A549 (cell line): ENCODE measurements at regions not wholly inside any gene's neighbourhood (a gene's known extent, or its start where the extent isn't known, plus 50 kb on each side); places are given as distances from the start of the nearest gene placed in this dataset.

Source experiments
- ATAC-seq, 2 experiments: fragments of 200-7000 bp in 1 of 2; fragments of >200 bp in 1 of 2; cut with Nextera tagmentation in 1 of 2; cut with Tn5 transposase in 1 of 2; 3 replicates each; pipeline versions ENCODE4 v1.8.0 to v1.9.1; 2018 to 2020; ENCODE audit warnings: mild to moderate bottlenecking in 1 of 2, moderate library complexity in 1 of 2
- CTCF ChIA-PET: fragments of 300-600 bp; sonication (Branson Sonifier 250); formaldehyde crosslinking; extraction: SDS; loops from one replicate; lab custom pipeline; 2021; ENCODE audit warnings: antibody characterized with exemption, inconsistent platforms; lab: Yijun Ruan, JAX
- POLR2A ChIA-PET: fragments of 350-600 bp; formaldehyde crosslinking; extraction: SDS; loops from one replicate; lab custom pipeline; 2021; ENCODE audit warnings: antibody characterized with exemption, inconsistent platforms; lab: Yijun Ruan, JAX
- DNase-seq, 2 experiments: peaks; one replicate each; pipeline versions ENCODE4 v3.0.0 to v3.0.0-alpha.2; 2011 to 2016; ENCODE audit warnings: low read depth in 1 of 2, low spot score in 1 of 2
- FAIRE-seq: peaks from 2 replicates; lab custom pipeline; 2011; peaks lifted over from hg19 to GRCh38; lab: Jason Lieb, UNC
- H3K27ac ChIP-seq, 2 experiments: fragments of >200 bp; sonication (Bioruptor Twin); formaldehyde crosslinking; 3 replicates each; pipeline ENCODE4 v1.5.1; 2016 to 2017
- H3K4me1 ChIP-seq: fragments of >200 bp; sonication (Bioruptor Twin); formaldehyde crosslinking; 3 replicates; pipeline ENCODE4 v1.6.1; 2016
- H3K4me2 ChIP-seq: fragments of >200 bp; sonication (Bioruptor Twin); formaldehyde crosslinking; 3 replicates; pipeline ENCODE4 v1.6.1; 2016
- H3K4me3 ChIP-seq: fragments of >200 bp; sonication (Bioruptor Twin); formaldehyde crosslinking; 3 replicates; pipeline ENCODE4 v1.5.1; 2016
- H3K9me3 ChIP-seq: fragments of >200 bp; sonication (Bioruptor Twin); formaldehyde crosslinking; 3 replicates; pipeline ENCODE4 v1.6.1; 2016
- CEBPB ChIP-seq, 2 experiments: fragments of >200 bp in 1 of 2; sonication (Bioruptor Twin) in 1 of 2; formaldehyde crosslinking in 1 of 2; IDR thresholded peaks; 2 replicates each; pipeline ENCODE4 v1.6.1; 2012 to 2016
- CTCF ChIP-seq: fragments of >200 bp; sonication (Bioruptor Twin); formaldehyde crosslinking; IDR thresholded peaks from 3 replicates; pipeline ENCODE4 v1.5.1; 2016
- EHF ChIP-seq: fragments of 250-450 bp; sonication (Bioruptor Pico); IDR thresholded peaks from 2 replicates; pipeline ENCODE4 v1.5.0; 2020; ENCODE audit warnings: mild to moderate bottlenecking
- EHMT2 ChIP-seq: fragments of 200-600 bp; sonication (generic); IDR thresholded peaks from 2 replicates; pipeline ENCODE4 v1.6.1; 2016; ENCODE audit warnings: antibody characterized with exemption, low read depth, mild to moderate bottlenecking, moderate library complexity
- ELK1 ChIP-seq: fragments of 150-350 bp; IDR thresholded peaks from 2 replicates; pipeline ENCODE4 v1.6.1; 2014; ENCODE audit warnings: low read depth, mild to moderate bottlenecking, low read length
- EP300 ChIP-seq, 2 experiments: fragments of >200 bp; sonication (Bioruptor Twin); formaldehyde crosslinking; IDR thresholded peaks; 2 replicates in 1 of 2; 3 replicates in 1 of 2; pipeline ENCODE4 v1.6.1; 2016 to 2017
- FOXS1 ChIP-seq: fragments of 250-450 bp; sonication (Bioruptor Pico); IDR thresholded peaks from 2 replicates; pipeline ENCODE4 v1.5.0; 2020; ENCODE audit warnings: mild to moderate bottlenecking, moderate library complexity
- GATA3 ChIP-seq: IDR thresholded peaks from 2 replicates; pipeline ENCODE4 v1.6.1; 2012; ENCODE audit warnings: borderline replicate concordance
- HMGXB4 ChIP-seq: fragments of 250-450 bp; sonication (Bioruptor Pico); IDR thresholded peaks from 2 replicates; pipeline ENCODE4 v1.5.0; 2021; ENCODE audit warnings: mild to moderate bottlenecking, moderate library complexity, borderline replicate concordance
- HOXA7 ChIP-seq: fragments of 250-450 bp; sonication (Bioruptor Pico); IDR thresholded peaks from 2 replicates; pipeline ENCODE4 v1.5.0; 2020; ENCODE audit warnings: mild to moderate bottlenecking, moderate library complexity
- HOXB13 ChIP-seq: fragments of 250-450 bp; sonication (Bioruptor Pico); IDR thresholded peaks from 2 replicates; pipeline ENCODE4 v1.5.0; 2020; ENCODE audit warnings: low read depth, mild to moderate bottlenecking, moderate library complexity
- HOXB5 ChIP-seq: fragments of 250-450 bp; sonication (Bioruptor Pico); IDR thresholded peaks from 2 replicates; pipeline ENCODE4 v1.5.0; 2020; ENCODE audit warnings: mild to moderate bottlenecking, moderate library complexity
- MAZ ChIP-seq: fragments of 150-350 bp; IDR thresholded peaks from 2 replicates; pipeline ENCODE4 v1.6.1; 2014; ENCODE audit warnings: antibody characterized with exemption, low read depth, low read length, borderline replicate concordance
- MYC ChIP-seq: IDR thresholded peaks from 2 replicates; pipeline ENCODE4 v1.6.1; 2012; ENCODE audit warnings: mild to moderate bottlenecking, inconsistent platforms, low read length, improper control_type of control experiment, borderline replicate concordance
- NR3C1 ChIP-seq: fragments of >200 bp; sonication (Bioruptor Twin); formaldehyde crosslinking; IDR thresholded peaks from 3 replicates; pipeline ENCODE4 v1.6.1; 2017
- PBX3 ChIP-seq: IDR thresholded peaks from 2 replicates; pipeline ENCODE4 v1.6.1; 2012
- RCOR1 ChIP-seq: fragments of 150-350 bp; IDR thresholded peaks from 2 replicates; pipeline ENCODE4 v1.6.1; 2014; ENCODE audit warnings: antibody characterized with exemption, low read length, low read depth
- RFX5 ChIP-seq: fragments of 450-650 bp; IDR thresholded peaks from 2 replicates; pipeline ENCODE4 v1.7.1; 2014; ENCODE audit warnings: antibody characterized with exemption, mild to moderate bottlenecking, moderate library complexity
- RNF2 ChIP-seq: fragments of 200-600 bp; sonication (generic); IDR thresholded peaks from 2 replicates; pipeline ENCODE4 v1.6.1; 2016; ENCODE audit warnings: low read depth, mild to moderate bottlenecking, antibody characterized with exemption, moderate library complexity, borderline replicate concordance
- SMC3 ChIP-seq: fragments of >200 bp; sonication (Bioruptor Twin); formaldehyde crosslinking; IDR thresholded peaks from 3 replicates; pipeline ENCODE4 v1.6.1; 2018; ENCODE audit warnings: inconsistent platforms
- SREBF2 ChIP-seq: fragments of 450-650 bp; IDR thresholded peaks from 2 replicates; pipeline ENCODE4 v1.6.1; 2014; ENCODE audit warnings: mild to moderate bottlenecking, moderate library complexity
- TFCP2L1 ChIP-seq: fragments of 250-450 bp; sonication (Bioruptor Pico); IDR thresholded peaks from 2 replicates; pipeline ENCODE4 v1.5.0; 2021; ENCODE audit warnings: mild to moderate bottlenecking
- USF2 ChIP-seq: fragments of 450-650 bp; IDR thresholded peaks from 2 replicates; pipeline ENCODE4 v1.6.1; 2014; ENCODE audit warnings: antibody characterized with exemption
- WGBS: methylation state at CpG from one replicate; pipeline ENCODE4 v1.1.6; 2017; ENCODE audit errors: missing lambda C conversion rate; 5-methylcytosine and 5-hydroxymethylcytosine counted together

GRCh38 chr5:58108511-58108910 lies 351.4 kb downstream of the PLK2 start (continued):
- no peak for TF ChIP-seq RNF2
- no peak for TF ChIP-seq EHMT2
- no peak for TF ChIP-seq HOXB5 (CRISPR knock-in tag)
- no peak for TF ChIP-seq MYC
- no peak for TF ChIP-seq HOXA7 (CRISPR knock-in tag)
- no peak for TF ChIP-seq NR3C1
- no peak for TF ChIP-seq EP300 (IDR thresholded peaks at IDR 0.05)
- TF ChIP-seq HOXB13 (CRISPR knock-in tag): no peak
- no peak for TF ChIP-seq RFX5
- no peak for TF ChIP-seq MAZ

- Histone ChIP-seq H3K4me2 (no peak overlapping the region), H3K4me3 (no peak overlapping the region), H3K27ac (no peak overlapping the region), H3K4me1 (no peaks in the 10 kb centered on the region), H3K9me3 (no peaks in the 10 kb centered on the region)
- POLR2A ChIA-PET: no interaction called here
- CTCF ChIA-PET: no interaction called here
- DNase-seq: no peak
- no peak for ATAC-seq
- FAIRE-seq: no peak
- 91% methylated on average over 2 of the region's 2 CpGs for WGBS
- TF ChIP-seq HOXA7 (CRISPR knock-in tag): no peak
- no peak for TF ChIP-seq USF2
- TF ChIP-seq SREBF2: no peak
- TF ChIP-seq RCOR1: no peak
- TF ChIP-seq FOXS1: no peak
- no peak for TF ChIP-seq EHF
- no peak for TF ChIP-seq TFCP2L1 (CRISPR knock-in tag)
- no peak for TF ChIP-seq CEBPB (IDR thresholded peaks at IDR 0.05)
- TF ChIP-seq HMGXB4: no peak
- TF ChIP-seq CTCF: no peak
- TF ChIP-seq PBX3: no peak
- TF ChIP-seq RFX5: no peak
- TF ChIP-seq SMC3: no peak
- no peak for TF ChIP-seq ELK1
- TF ChIP-seq NR3C1: no peak
- TF ChIP-seq GATA3: no peak
- no peak for TF ChIP-seq HOXB13 (CRISPR knock-in tag)
- TF ChIP-seq HOXB5 (CRISPR knock-in tag): no peak
These were observed 352.2 kb downstream of the PLK2 start for GRCh38 chr5:58107704-58108103.
